Stimulated activated CD8-positive, alpha-beta memory T cell treated with anti-CD3 and anti-CD28 coated beads, Interleukin-15, amount 100 ng/mL, for 4 hours (primary cell): ENCODE measurements at regions not wholly inside any gene's neighbourhood (a gene's known extent, or its start where the extent isn't known, plus 50 kb on each side); places are given as distances from the start of the nearest gene placed in this dataset.
A peak's percentile ranks its signal among the peaks of the same experiment; 100 is the strongest.

Experiments
- DNase-seq, 2 donors: peaks; one replicate each; pipeline ENCODE4 v3.0.0-alpha.2; 2020; ENCODE audit warnings: low read depth in 2 of 2

DNA sequence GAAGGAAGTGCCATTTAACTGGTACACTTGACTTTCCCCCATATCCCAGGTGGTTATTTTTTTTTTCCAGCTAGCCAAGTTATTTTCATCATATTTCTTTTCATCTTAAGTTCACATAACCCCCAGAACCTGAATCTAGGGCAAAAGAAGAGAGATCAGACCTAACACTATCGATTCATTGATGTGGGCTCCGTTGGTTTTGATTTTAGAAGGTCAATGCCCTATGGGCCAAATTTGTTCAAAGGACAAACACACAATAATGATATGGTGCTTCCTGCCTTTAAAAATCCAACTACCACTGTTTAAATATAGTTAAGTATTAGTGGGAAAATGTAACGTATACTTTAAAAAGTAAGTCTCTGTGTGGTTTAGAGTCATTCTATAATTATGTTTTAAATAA, 665.7 kb downstream of the ZNF674 start:
- DNase-seq = no peak

- no peak for DNase-seq
Measured at GRCh38 chrX:45876206-45876605, 669.0 kb downstream of the ZNF674 start.

DNA sequence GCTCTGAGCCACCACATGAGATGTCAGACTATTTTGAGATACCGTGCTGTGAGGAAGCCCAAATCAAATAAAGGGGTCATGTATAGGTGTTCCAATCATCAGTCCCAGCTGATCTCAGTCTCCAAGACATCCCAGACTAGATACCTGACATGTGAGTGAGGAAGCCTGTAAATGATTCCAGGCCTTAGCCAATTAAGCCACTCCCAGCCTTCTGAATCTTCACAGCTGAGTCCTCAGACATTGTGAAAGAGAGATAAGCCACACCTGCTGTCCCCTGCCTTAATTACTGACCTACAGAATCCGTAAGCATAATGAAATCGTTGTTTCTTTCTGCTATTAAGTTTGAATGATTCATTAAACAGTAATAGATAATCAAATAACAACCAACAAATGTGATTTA, 671.4 kb downstream of the ZNF674 start:
- DNase-seq = no peak

DNA sequence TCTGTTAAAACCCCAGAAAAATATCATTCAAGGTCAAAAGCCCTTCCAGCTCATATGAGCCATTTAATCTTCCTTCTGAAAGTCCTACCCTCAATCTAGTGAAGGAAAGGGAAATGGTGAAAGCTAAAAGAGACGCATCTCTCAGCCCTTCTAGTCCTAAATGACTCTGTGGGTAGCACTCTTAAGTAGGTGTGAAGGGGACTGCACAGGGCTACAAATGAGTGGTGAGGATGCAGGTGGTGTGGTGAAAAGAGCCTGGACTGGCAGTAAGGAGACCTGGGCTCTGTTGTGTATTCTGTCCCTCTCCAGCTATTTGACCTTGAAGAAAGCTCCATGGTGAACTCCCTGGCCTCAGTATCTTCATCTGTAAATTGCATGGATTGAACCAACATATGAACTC, 671.8 kb upstream of the DIPK2B start:
- DNase-seq = no peak

- no peak for DNase-seq
Measured at GRCh38 chrX:45868425-45868824, 667.7 kb upstream of the DIPK2B start.

DNA sequence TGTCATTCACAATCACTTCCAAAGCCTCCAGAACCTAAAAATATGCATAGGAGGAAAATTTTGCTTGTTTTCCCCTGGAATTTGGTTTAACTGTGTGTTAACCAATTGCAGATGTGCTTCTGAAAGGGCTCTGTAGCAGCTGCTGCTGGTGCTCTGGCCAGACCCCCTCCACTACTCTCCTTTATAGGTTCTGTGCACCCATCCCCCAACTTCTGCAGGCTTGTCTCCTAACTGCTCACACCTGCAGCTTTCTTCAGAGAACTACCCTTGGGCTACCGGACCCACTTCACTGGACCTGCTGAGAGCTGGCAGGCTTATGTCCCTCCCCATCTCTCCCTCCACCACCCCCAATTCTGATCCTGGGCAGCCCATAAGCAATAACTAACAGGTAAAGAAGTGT, 662.1 kb upstream of the DIPK2B start:
- no peak for DNase-seq

- DNase-seq = no peak
Measured at GRCh38 chrX:45860450-45860849, 659.8 kb upstream of the DIPK2B start.

DNA sequence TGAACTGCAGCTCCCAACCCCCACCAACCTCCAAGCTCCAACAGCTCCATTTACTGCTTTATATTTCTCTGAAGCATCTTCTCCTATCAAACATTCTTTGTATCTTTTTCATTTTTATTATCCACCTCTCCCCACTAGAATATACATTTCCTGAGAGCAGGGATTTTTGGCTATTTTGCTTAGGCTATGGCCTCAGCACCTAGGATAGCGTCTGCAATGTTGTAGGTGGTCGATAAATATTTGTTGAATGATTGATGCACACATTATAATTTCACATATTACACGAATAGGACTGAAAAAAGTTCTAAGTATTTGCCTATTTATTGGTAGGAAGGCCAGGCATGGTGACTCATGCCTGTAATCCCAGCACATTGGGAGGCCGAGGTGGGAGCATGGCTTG, 658.7 kb upstream of the DIPK2B start:
- DNase-seq = no peak

- DNase-seq = no peak
Measured at GRCh38 chrX:45852884-45853283, 652.2 kb upstream of the DIPK2B start.

- peak; percentile 40 to 46 for DNase-seq
Measured at GRCh38 chrX:45851434-45851991, 650.8 kb upstream of the DIPK2B start.

- DNase-seq = no peak
Measured at GRCh38 chrX:45850775-45851433, 650.2 kb upstream of the DIPK2B start.

DNA sequence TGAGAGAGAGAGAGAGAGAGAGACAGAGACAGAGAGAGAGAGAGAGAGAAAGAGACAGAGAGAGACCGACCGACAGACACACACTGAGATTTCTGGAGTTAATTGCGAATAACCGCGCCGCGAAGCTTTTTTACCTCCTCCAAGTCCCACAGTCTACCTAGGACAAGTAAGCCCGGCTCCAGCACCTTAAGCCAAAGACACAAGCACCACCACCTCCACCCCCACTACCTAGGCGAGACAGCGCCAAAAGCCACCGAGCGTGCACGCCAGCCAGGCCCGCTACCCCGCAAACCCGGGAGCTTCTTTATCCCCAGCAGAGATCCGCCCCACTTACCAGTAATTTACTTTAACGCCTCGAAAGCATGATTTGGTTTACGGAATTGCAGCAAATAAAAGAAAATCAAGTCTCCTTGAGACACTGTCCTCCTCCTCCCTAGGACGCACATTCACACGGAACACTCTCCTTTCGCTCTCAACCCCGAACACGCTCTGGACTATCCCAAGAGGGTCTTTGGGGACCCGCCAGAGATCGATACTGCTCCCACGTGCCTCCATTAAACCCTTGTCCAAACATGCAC, 649.6 kb upstream of the DIPK2B start:
- peak in 1 of 2 donors; percentile 2 for DNase-seq

DNA sequence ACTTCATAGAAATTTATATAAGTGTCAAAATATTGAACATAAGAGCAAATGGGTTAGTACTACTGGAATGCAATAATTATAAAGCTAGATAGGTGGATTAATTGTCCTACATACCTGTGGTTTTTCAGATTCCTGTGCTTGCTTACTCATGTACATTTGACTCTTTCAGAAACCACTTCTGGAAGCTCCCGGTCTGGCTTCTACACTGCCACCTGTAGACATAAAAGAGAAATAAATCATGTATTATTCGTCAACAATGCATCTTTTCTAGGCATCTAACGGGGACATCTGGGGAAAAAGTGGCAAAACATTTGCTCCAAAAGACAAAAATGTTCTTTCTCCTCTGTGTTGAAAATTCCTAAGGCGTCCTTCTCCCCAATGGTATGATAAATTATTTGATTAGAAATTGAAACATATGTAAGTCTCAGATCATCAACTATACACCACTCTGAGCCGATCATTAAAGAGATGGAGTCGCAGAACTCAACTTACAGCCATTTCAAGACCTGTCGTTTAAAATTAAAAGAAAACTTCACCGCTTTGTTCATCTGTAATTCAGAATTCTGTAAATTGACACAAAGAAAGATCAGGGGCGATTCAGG, 648.7 kb upstream of the DIPK2B start:
- no peak for DNase-seq

DNA sequence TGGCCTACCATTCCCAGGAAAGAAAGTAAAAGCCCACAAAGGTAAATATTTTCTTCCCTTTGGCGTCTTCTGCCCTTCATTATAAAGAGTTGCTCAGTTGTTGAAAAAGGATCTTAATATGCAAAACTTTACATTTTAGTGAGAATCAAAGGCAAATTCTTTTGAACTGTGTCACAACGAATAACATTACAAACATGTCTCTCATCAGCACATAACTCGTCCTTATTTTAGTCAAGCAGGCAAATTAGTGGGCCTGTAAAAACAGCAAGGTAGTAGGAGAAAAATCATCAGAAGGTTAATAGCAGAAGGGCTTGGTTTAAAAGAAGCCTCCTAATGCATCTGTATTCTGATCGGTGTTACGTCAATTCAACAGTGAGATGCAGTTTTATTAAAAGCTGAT, 647.3 kb upstream of the DIPK2B start:
- DNase-seq = no peak

- no peak for DNase-seq
Measured at GRCh38 chrX:45846328-45846727, 645.7 kb upstream of the DIPK2B start.

DNA sequence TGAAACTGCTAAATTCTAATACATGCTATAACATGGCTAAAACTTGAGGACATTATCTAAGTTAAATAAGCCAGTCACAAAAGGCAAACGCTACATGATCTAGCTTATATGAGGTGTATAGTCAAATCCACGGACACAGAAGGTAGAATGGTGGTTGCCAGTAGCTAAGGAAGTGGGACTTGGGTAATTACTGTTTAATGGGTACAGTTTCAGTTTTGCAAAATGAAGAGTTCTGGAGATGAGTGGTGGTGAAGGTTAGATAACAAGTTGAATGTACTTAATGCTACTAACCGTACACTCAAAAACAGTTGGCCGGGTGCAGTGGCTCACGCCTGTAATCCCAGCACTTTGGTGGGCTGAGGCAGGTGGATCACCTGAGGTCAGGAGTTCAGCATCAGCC, 644.5 kb upstream of the DIPK2B start:
- DNase-seq = no peak

- DNase-seq = no peak
Measured at GRCh38 chrX:45843518-45843917, 642.8 kb upstream of the DIPK2B start.

- no peak for DNase-seq
Measured at GRCh38 chrX:45842926-45843315, 642.2 kb upstream of the DIPK2B start.

DNA sequence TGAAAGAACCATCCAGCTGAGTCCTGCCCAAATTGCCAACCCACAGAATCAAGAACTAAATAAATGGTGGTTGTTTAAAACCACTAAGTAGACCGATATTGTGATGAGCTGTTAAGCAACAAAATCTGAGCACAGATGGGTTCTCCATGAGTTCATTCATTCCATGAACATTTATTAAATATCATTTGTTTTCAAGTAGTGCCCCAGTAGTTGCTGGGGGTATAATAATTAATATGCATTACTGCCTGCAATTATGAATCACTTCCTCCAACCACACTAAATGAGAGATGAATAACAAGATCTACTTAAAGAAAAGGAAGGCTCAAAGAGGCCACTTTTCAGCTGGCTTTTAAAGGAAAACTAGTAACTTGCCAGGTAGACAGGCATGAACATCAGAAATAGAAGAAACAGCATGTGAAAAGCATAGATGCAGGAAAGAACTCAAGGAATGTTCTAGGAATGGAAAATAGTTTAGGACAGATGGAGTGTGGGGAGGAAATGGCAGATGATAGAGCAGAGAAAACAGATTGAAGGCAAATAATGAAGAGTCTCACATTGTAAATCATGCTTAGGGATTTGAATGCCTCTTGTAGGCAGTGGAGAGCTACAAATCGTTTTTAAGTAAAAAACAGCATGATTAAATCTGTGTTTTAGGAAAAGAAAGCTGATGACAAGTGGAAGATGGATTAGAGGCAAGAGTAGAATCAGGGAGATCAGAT, 641.7 kb upstream of the DIPK2B start:
- no peak for DNase-seq

- no peak for DNase-seq
Measured at GRCh38 chrX:45840411-45840950, 639.8 kb upstream of the DIPK2B start.

DNA sequence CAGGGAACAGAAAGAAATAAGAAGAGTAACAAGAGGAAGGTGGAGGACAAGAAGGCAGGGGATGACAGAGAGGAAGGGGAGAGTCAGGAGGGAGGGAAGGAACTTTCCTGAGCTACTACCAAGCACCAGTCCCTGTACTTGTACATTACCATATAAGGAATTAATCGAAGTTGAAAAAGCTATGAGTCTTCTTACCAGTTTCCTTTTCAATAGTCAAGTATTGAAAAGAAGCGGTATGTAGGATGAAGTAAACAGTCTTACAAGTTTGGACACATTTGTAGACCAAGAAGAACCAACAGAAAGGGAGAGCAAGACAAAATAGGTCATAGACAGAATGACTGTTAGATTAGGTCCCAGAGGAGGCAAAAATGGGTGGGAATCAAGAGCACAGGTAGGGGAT, 629.7 kb upstream of the DIPK2B start:
- DNase-seq = no peak

- peak; percentile 31 to 59 for DNase-seq
Measured at GRCh38 chrX:45824471-45824870, 623.8 kb upstream of the DIPK2B start.
